Activated CD4-positive, alpha-beta T cell treated with anti-CD3 and anti-CD28 coated beads, Interleukin-2, Interleukin-6, amounts not matched to agents 100 ng/mL and 50 ng/mL, durations not matched to agents 16 hours and 8 hours (primary cell): ENCODE measurements at regions not wholly inside any gene's neighbourhood (a gene's known extent, or its start where the extent isn't known, plus 50 kb on each side); places are given as distances from the start of the nearest gene placed in this dataset.
"Not testable (repeated sequence)": the region's sequence is repeated elsewhere in the genome, so short reads cannot be mapped to it uniquely, and the experiment has no call there.

Experiments
- DNase-seq: peaks from one replicate; pipeline ENCODE4 v3.0.0-alpha.2; 2020

- DNase-seq: no peak
These were observed 776.7 kb downstream of the CDH11 start for GRCh38 chr16:64345142-64345541.

- not testable (repeated sequence) for DNase-seq
These were observed 777.9 kb downstream of the CDH11 start for GRCh38 chr16:64343820-64344443.

GRCh38 chr16:64343061-64343819, 778.6 kb downstream of the CDH11 start:
- DNase-seq: no peak

- DNase-seq: not testable (repeated sequence)
These were observed 780.5 kb downstream of the CDH11 start for GRCh38 chr16:64341336-64341735.

GRCh38 chr16:64339052-64339770, 782.7 kb downstream of the CDH11 start:
- DNase-seq: no peak

GRCh38 chr16:64321881-64322280, 800.0 kb downstream of the CDH11 start:
- DNase-seq: no peak

GRCh38 chr16:64321066-64321465, 800.8 kb downstream of the CDH11 start:
- no peak for DNase-seq

- DNase-seq: no peak
These were observed 804.3 kb downstream of the CDH11 start for GRCh38 chr16:64317601-64318000.

GRCh38 chr16:64313726-64314125, 808.1 kb downstream of the CDH11 start:
- DNase-seq: no peak

- DNase-seq: no peak
These were observed 808.9 kb downstream of the CDH11 start for GRCh38 chr16:64312980-64313379.

GRCh38 chr16:64312292-64312691, 809.6 kb downstream of the CDH11 start:
- no peak for DNase-seq

- no peak for DNase-seq
These were observed 810.6 kb downstream of the CDH11 start for GRCh38 chr16:64311241-64311640.

- DNase-seq: no peak
These were observed 812.3 kb downstream of the CDH11 start for GRCh38 chr16:64309398-64310110.

GRCh38 chr16:64308721-64309120, 813.1 kb downstream of the CDH11 start:
- DNase-seq: no peak

GRCh38 chr16:64307431-64307830, 814.4 kb downstream of the CDH11 start:
- no peak for DNase-seq

GRCh38 chr16:64305663-64306062, 816.2 kb downstream of the CDH11 start:
- no peak for DNase-seq

GRCh38 chr16:64304951-64305350, 816.9 kb downstream of the CDH11 start:
- DNase-seq: no peak

GRCh38 chr16:64304396-64304795, 817.5 kb downstream of the CDH11 start:
- DNase-seq: no peak

GRCh38 chr16:64297863-64298600, 823.8 kb downstream of the CDH11 start:
- no peak for DNase-seq

GRCh38 chr16:64295466-64295865, 826.4 kb downstream of the CDH11 start:
- DNase-seq: no peak

GRCh38 chr16:64292953-64293352, 828.9 kb downstream of the CDH11 start:
- no peak for DNase-seq

GRCh38 chr16:64292161-64292560, 829.7 kb downstream of the CDH11 start:
- no peak for DNase-seq

- DNase-seq: no peak
These were observed 831.4 kb downstream of the CDH11 start for GRCh38 chr16:64290461-64290860.
